Uterus (tissue), 2 donors: ENCODE measurements at regions not wholly inside any gene's neighbourhood (a gene's known extent, or its start where the extent isn't known, plus 50 kb on each side); places are given as distances from the start of the nearest gene placed in this dataset.

Source experiments
- CTCF ChIP-seq, 4 experiments: fragments of 200-600 bp in 2 of 4; fragments of 450-650 bp in 2 of 4; sonication (generic) in 2 of 4; IDR thresholded peaks; one replicate each; pipeline ENCODE4 v1.5.1; 2016 to 2019; ENCODE audit warnings: antibody characterized with exemption in 4 of 4, mild to moderate bottlenecking in 2 of 4, moderate library complexity in 1 of 4
- POLR2A ChIP-seq, 2 donors: fragments of 450-650 bp; IDR thresholded peaks; one replicate each; pipeline ENCODE4 v1.6.1; 2016; ENCODE audit warnings: antibody characterized with exemption in 2 of 2, mild to moderate bottlenecking in 1 of 2, moderate library complexity in 1 of 2

GRCh38 chr5:116382874-116383266 lies 191.8 kb downstream of the SEMA6A start:
- TF ChIP-seq CTCF (IDR thresholded peaks at IDR 0.05) (no peak), POLR2A (IDR thresholded peaks at IDR 0.05) (no peak)
